GM19467 (cell line): ENCODE measurements at regions not wholly inside any gene's neighbourhood (a gene's known extent, or its start where the extent isn't known, plus 50 kb on each side); places are given as distances from the start of the nearest gene placed in this dataset.
"Not testable (repeated sequence)": the region's sequence is repeated elsewhere in the genome, so short reads cannot be mapped to it uniquely, and the experiment has no call there.

ENCODE experiments used
- ATAC-seq: cut with Tn5 transposase; IDR thresholded peaks from one replicate; pipeline ENCODE4 v1.9.1; 2021; ENCODE audit warnings: mild to moderate bottlenecking, moderate library complexity; ENCODE audit not compliant: unreplicated experiment

DNA sequence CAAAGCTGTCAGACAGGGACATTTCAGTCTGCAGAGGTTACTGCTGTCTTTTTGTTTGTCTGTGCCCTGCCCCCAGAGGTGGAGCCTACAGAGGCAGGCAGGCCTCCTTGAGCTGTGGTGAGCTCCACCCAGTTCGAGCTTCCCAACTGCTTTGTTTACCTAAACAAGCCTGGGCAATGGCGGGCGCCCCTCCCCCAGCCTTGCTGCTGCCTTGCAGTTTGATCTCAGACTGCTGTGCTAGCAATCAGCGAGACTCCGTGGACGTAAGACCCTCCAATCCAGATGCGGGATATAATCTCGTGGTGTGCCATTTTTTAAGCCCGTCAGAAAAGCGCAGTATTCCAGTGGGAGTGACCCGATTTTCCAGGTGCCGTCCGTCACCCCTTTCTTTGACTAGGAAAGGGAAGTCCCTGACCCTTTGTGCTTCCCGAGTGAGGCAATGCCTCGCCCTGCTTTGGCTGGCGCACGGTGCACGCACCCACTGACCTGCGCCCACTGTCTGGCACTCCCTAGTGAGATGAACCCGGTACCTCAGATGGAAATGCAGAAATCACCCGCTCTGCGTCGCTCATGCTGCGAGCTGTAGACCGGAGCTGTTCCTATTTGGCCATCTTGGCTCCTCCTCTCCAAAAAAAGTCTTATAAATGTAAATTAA, 54.1 kb upstream of the RIMS1 start:
- ATAC-seq, result not testable (repeated sequence)
